RWPE1 (cell line): ENCODE measurements at regions not wholly inside any gene's neighbourhood (a gene's known extent, or its start where the extent isn't known, plus 50 kb on each side); places are given as distances from the start of the nearest gene placed in this dataset.
"Not testable (repeated sequence)": the region's sequence is repeated elsewhere in the genome, so short reads cannot be mapped to it uniquely, and the experiment has no call there.

Source experiments
- CTCF ChIA-PET: fragments of 350-600 bp; sonication (Branson Sonifier 250); formaldehyde crosslinking; extraction: SDS; loops from one replicate; lab custom pipeline; 2021; lab: Yijun Ruan, JAX
- POLR2A ChIA-PET: fragments of 400-600 bp; formaldehyde crosslinking; extraction: SDS; loops from one replicate; lab custom pipeline; 2020; ENCODE audit warnings: antibody characterized with exemption; ENCODE audit not compliant: low non-redundant PET; lab: Yijun Ruan, JAX
- DNase-seq: peaks from one replicate; pipeline ENCODE4 v3.0.0; 2012; ENCODE audit warnings: low spot score
- H3K27ac ChIP-seq: fragments of 450-650 bp; 2 replicates; pipeline ENCODE4 v1.5.1; 2017
- CTCF ChIP-seq: fragments of 450-650 bp; conservative IDR thresholded peaks from 2 replicates; pipeline ENCODE4 v1.5.1; 2017; ENCODE audit warnings: low read depth, mild to moderate bottlenecking

GRCh38 chr1:188170935-188171334 is 1342.2 kb downstream of the PLA2G4A start:
- ChIA-PET CTCF (no interaction called here), POLR2A (no interaction called here)
- TF ChIP-seq CTCF: no peak
- DNase-seq: no peak
- H3K27ac ChIP-seq: no peak overlapping the region

- POLR2A ChIA-PET, DNase-seq, CTCF ChIA-PET: not testable (repeated sequence)
Observed at GRCh38 chr1:188182063-188182462, 1353.3 kb downstream of the PLA2G4A start.

GRCh38 chr1:188188317-188188716 is 1359.6 kb downstream of the PLA2G4A start:
- no peak for TF ChIP-seq CTCF
- POLR2A ChIA-PET: no interaction called here
- CTCF ChIA-PET: interaction anchor here (1.1 kb wide), 1 partner anchor 763 kb away, joined by 3 read pairs; no protein-coding TSS in a partner anchor
- DNase-seq: no peak
- H3K27ac ChIP-seq: no peak overlapping the region

More at GRCh38 chr1:188182063-188182462, 1353.3 kb downstream of the PLA2G4A start:
- not testable (repeated sequence) for H3K27ac ChIP-seq

- no peak for DNase-seq
- no peak overlapping the region for H3K27ac ChIP-seq
- ChIA-PET CTCF (no interaction called here), POLR2A (no interaction called here)
- no peak for TF ChIP-seq CTCF
Observed at GRCh38 chr1:188194916-188195315, 1366.2 kb downstream of the PLA2G4A start.

GRCh38 chr1:188218289-188218688 is 1389.5 kb downstream of the PLA2G4A start:
- no peak for TF ChIP-seq CTCF
- no peak overlapping the region for H3K27ac ChIP-seq
- DNase-seq: no peak
- CTCF ChIA-PET: no interaction called here
- POLR2A ChIA-PET: no interaction called here

GRCh38 chr1:188220051-188220450 is 1391.3 kb downstream of the PLA2G4A start:
- no peak overlapping the region for H3K27ac ChIP-seq
- no peak for DNase-seq
- POLR2A ChIA-PET: no interaction called here
- CTCF ChIA-PET: interaction anchor here (0.6 kb wide), 1 partner anchor 687 kb away, joined by 3 read pairs; no protein-coding TSS in a partner anchor
- TF ChIP-seq CTCF: no peak

GRCh38 chr1:188224263-188224662 is 1395.5 kb downstream of the PLA2G4A start:
- POLR2A ChIA-PET: no interaction called here
- no peak for TF ChIP-seq CTCF
- no peak overlapping the region for H3K27ac ChIP-seq
- DNase-seq: no peak
- CTCF ChIA-PET: no interaction called here
